GM18499 (cell line): ENCODE measurements at regions not wholly inside any gene's neighbourhood (a gene's known extent, or its start where the extent isn't known, plus 50 kb on each side); places are given as distances from the start of the nearest gene placed in this dataset.
"Not testable (repeated sequence)": the region's sequence is repeated elsewhere in the genome, so short reads cannot be mapped to it uniquely, and the experiment has no call there.

Experiments used
- ATAC-seq: cut with Tn5 transposase; IDR thresholded peaks from one replicate; pipeline ENCODE4 v1.9.1; 2021; ENCODE audit warnings: moderate number of reproducible peaks; ENCODE audit not compliant: insufficient read depth, unreplicated experiment

DNA sequence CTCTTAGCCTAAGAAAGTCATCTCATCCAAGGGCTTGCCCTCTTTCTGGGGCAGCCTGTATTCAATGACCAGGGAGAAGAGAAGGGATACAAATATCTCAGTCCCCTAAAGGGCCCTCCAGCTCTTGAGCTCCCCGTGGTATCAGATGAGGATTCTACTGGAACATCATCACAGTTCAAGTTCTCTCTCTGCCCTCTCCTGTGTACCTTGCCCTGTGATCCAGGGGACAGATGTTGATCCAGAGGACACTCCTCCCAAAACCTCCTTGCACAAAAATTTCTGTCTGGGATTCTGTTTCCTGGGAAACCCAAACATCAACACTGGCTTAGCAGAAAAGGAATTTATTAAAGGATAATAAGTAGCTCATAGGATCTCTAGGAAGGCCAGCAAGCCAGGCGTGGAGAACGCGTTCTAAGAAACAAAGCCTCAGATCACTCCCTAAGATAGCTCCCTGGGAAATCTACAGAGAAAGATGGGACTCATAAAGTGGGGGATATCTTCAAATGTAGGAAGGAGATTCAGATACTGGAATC is 296.3 kb upstream of the KLF3 start:
- ATAC-seq, result no peak

DNA sequence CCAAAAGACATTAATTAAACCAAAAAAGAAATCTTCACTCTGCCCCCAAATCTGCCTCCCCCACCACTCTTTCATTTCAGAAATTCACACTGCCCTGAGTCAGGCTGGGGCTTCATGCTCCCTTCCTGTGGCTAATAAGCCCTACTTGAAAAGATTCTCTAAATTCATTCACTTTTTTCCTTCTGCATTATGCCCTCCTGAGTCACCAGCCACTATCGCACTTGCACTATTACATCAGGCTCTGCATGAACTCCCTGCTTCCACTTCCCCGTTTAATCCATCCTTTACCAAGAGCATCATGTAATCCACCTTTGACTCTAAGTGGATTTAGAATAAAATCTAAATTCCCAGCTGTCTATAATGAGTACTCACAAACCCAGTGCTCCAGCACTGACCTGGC is 295.4 kb upstream of the KLF3 start:
- no peak for ATAC-seq

DNA sequence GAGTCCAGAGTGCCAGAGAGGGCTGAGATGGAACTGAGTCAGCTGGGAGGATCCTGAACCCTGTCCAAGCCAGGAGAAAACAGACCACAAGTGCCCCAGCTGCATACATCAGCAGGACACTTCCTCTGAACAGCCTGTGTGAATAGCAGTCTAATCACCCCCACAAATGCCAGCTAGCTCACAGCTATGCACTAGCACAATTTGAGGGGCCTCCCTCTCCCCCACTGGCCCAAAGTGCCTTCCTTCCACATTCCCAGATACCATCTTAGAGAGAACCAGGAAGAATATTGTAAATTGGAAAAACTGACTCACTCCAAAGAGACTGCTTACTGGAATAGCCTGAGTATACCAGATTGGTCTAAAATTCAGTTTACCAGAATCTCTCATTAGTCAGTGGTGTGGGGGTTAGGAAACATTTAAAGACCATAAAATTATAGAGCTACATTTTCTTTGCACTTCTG is 292.6 kb upstream of the KLF3 start:
- ATAC-seq, result no peak

DNA sequence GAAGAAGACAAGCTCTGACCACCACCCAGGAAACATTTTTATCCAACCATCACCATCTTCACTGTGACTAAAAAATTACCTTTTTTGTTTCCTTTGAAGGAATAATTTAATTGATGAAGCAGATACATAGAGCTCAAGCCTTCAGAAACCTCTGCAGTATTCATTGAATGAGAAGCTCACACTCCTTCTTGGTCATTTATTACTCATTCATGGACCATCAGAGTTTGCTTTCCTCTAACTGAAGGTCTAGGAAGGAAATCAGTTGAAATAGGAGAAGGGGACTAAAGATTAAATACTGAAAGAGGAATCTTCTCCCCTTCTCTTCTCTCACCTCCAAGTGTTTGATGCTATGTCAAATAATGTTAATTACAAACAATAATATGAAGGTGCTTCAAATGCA is 290.6 kb upstream of the KLF3 start:
- no peak for ATAC-seq

DNA sequence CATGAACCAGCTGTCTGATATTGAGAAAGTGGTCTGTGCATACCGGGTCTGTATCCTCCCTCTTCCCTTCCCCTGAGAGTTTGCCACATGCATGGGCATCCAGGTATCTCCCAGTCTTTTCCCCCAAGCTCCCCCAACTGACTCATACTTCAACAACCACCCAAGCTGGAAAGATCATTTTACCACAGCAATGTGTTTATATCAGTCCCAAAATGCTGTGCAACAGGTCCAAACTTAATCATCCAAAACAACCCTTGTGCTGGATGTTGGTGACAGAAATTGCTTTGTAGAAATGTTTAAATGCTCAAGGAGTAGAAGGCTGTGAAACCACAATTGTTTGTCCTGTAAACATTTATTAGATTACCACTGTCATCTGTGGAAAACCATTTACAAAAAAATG is 286.8 kb upstream of the KLF3 start:
- no peak for ATAC-seq

DNA sequence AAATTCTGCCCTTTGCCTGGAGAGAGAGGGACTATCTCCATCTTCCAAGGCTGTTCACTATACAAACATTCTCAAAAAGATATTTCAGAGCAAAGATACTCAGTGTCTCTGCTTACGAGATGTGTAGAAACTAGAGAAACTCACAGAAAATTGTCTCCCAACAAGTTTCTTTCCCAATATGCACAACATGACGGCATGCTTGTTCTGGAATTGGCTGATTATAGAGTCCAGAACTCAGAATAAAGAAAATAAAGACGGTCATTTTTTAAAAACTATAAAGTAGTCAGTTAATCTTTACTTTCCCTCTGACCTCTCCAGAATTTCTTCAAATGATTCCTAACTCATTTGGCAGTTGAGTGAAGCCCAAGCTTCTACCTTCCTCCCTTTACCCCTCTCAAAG is 285.5 kb upstream of the KLF3 start:
- no peak for ATAC-seq

DNA sequence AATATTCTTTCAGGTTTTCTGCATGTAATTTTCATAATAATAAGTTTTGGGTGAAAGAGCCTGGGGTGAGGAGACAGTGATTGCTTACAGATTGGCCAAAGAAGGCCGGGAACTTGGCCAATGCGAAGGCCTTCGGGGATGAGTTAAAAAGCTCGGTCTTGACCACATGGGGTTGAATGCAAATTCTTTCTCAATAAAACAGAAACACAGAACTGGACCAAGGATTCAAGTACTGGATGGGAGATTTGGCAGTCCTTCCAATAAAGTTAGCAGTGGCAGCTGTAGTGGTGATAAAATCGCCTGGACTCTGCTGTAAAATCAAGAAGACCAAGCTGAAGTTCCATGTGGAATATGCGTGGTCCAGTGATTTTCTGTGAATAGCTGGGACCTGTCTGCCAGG is 282.2 kb upstream of the KLF3 start:
- ATAC-seq, result no peak

DNA sequence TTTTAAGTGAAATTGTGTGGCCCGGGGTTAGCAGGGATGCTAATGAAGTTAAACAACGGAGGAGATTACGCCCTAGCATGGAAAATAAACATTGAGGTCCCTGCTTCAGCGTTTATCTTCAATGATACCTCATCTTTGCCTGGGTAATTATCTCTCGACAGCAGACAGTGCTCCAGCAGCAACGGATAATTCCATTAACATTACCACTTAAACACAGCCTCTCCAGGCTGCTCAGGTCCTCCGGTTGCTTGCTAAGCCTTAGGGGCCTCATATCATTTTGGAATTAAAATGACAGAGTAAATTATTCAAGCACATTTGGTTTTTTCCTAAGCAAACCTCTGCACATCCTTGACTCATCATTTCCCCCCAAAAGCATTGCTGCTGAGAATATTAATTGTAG is 281.5 kb upstream of the KLF3 start:
- no peak for ATAC-seq

DNA sequence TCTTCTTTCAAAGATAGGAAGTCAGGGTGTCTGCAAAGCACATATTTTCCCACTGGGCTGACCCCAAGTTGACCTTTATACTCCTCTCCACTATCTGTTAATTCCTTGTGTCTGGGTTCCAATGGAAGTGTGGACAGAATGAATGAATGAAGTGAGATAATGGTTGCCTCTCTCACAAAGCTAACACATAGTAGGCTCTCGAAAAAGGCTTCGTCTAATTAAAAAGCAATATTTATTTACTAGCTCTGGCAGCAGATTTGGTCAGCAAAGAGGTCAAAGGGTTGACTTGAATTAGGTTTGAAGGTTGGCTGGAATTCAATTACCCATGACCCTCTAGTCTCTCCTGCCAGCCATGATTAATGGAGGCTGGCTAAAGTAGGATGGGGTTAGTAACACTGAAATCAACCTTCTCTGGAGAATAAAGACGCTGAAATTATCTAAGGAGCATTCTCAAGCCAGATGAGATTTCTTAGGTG is 280.3 kb upstream of the KLF3 start:
- no peak for ATAC-seq

DNA sequence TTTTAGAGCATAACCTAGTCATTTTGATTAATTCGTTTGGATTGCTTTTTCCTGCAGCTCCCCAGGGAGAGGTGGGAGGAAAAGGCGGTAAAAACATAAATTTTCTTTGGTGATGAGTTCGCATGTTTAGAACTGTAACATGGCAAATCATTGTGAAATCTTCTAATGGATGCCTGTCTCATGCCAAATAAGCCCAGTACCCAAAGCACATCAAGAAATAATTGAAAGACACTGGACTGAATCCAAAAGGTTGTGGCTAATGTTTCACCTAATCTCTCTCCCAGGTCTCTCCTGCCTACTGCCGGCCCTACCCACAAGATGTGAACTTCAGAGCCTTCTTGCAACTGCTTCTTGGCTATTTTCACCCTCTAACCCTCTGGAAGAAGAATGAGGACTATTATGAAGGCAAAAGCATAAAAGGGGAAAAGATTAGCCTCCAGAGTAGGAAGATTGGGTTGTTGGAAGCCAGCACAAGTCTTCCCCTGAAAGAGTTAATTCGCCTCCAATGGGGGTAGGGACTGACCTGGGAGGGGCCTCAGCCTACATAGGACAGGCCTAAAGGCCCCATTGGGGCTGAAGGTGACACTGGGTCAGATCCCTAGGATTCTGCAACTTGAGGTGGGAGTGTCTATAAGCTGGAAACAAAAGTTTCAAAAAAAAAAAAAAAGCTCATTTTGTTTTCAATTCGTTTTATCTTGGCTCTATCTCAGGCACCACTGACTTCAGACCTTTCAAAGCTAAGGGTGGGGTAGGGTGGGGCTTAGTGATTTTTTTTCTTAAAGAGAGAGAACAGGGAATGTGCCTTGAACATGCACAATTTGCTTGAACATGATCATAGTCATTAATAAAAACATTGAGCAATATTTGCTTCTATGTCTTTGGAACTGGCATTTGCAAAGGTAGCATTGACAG is 278.6 kb upstream of the KLF3 start:
- ATAC-seq, result no peak

DNA sequence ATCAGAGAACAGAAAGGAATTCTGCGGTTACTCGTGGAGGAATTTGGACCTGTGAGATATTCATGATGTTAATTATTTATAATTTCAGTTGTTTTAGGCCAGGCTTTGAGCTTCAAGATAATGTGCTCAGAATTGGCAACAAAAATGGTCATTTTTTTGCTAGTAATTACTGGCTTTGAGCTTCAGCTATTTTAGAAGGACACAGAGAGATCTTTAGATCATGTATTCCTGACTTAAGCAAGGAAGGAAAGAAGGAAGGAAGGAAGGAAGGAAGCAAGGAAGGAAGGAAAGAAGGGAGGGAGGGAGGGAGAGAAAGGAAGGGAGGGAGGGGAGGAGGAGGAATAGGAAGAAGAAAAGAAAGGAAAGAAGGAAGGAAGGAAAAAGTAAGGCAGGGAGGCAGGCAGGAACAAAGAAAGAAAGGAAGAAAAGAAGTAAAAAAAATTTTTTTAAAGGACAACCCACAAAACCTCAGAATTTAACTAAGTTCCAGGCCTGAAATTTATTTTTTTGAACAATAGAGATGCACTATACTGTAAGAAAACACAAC is 277.9 kb upstream of the KLF3 start:
- ATAC-seq, result no peak

DNA sequence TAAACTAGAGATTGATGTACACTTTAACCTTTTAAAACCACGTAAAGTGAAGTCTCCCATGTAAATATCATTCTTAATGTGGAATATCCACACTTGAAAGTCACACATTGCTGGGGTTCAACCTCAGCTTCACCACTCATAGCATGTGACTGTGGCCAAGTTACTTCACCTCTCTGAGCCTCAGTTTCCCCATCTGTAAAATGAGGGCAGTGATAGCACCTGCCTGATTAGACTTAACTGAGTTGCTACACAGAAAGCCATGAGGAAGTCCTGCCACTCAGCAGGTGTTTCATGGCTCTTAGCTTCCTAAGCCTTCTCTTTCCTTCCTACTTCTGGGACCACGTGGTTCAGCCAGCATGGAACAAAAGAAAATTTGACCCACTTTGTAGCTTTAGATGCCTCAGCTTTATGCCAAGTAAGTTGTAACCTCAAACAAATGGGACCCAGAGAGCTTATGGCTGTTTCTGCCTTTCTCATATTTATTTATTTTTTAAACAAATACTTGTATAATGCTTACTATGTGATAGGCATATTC is 277.3 kb upstream of the KLF3 start:
- ATAC-seq, result no peak

DNA sequence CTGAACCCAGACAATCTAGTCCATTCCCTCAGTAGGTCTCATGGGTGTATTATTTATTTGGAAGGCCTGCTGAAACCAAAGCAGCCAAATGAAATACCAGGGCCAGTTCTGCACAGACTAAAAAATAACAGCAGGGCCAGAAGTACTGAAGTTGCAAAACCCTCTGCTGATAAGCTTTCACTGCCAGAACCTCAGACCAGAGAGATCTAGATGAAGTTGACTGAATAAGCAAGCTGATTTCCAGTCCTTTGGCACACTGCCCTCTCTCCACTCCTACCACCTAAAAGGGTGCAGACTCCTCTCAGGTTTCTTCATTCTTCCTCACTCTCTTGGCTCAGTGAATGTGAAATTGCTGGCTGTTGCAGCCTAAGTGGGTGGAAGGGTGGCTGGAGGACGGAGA is 276.7 kb upstream of the KLF3 start:
- ATAC-seq, result no peak

DNA sequence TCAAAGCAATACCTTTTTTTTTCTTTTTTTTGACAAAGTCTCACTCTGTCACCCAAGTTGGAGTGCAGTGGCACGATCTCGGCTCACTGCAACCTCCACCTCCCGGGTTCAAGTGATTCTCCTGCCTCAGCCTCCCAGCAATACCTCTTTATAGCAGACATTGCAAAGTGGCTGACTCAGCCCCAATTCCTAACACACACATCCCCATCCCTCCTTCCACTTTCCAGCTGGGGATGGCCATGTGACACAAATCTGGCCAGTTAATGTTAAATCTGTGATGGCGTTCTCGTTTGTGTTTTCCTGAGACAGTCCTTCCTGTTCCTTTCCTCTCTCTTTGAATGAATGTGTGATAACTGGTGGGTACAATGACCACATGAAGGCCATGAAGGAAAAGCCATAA is 276.2 kb upstream of the KLF3 start:
- no peak for ATAC-seq

DNA sequence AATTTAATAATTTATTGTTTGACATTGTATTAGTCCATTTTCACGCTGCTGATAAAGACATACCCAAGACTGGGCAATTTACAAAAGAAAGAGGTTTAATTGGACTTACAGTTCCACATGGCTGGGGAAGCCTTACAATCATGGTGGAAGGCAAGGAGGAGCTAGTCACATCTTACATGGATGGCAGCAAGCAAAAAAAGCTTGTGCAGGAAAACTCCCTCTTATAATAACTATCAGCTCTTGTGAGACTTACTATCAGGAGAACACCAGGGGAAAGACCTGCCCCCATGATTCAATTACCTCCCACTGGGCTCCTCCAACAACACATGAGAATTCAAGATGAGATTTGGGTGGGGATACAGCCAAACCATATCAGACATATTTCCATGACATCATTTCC is 275.1 kb upstream of the KLF3 start:
- not testable (repeated sequence) for ATAC-seq

DNA sequence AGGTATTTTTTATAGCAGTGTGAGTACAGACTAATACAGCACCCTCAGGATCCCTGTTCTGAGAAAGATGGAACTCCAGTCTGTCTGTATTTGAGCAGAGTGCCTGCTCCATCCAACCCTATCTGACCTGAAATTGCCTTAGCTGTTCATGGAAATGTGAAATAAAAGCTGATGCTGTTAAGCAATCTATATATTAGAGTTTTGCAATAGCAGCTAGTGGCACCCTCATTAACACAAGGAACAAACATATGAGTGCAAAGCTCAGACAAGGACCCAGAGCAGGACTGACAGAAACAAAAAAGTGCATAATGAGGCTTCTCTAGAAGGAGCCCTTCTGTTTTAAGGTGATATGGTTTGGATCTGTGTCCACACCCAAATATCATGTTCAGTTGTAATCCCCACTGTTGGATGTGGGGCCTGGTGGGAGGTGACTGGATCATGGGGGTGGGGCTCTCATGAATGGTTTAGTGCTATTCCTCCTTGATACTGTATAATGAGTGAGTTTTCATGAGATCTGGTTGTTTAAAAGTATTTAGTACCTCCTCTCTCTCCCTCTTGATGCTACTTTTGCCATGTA is 272.9 kb upstream of the KLF3 start:
- no peak for ATAC-seq

DNA sequence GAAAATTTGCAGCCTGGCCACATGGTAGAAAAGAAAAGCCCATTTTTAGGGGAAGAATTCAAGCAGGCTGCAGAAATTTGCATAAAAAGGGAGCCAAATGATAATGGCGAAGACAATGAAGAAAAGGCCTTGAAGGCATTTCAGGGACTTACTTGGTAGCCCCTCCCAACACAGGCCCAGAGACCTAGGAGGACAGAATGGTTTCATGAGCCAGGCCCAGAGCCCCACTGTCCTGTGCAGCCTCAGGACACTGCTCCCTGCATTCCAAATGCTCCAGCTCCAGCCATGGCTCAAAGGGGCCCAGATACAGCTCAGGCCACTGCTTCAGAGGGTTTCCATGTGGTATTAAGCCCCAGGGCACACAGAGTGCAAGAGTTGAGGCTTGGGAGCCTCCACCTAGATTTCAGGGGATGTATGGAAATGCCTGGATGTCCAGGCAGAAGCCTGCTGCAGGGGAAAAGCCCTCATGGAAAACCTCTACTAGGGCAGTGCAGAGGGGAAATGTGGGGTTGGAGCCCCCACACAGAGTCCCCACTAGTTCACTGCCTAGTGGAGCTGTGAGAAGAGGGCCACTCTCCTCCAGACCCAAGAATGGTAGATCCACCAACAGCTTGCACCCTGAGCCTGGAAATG is 271.7 kb upstream of the KLF3 start:
- ATAC-seq, result no peak

DNA sequence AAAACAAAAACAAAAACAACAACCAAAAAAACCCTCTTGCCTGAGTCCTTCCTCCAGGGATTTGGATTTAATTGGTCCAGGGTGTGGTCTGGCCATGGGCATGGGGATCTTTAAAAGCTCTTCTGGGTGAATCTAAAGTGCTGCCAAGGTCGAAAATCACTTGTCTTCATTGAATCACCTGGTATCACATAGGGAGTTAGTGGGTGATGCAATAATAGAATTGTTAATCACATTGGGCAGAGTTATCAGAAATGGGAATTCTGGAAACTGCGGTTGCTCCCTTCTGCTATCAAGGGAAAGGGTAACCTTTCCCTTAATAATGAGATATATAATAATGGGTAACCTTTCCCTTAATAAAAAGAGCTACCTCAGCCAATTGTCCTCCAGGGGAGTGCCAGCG is 267.9 kb upstream of the KLF3 start:
- no peak for ATAC-seq

DNA sequence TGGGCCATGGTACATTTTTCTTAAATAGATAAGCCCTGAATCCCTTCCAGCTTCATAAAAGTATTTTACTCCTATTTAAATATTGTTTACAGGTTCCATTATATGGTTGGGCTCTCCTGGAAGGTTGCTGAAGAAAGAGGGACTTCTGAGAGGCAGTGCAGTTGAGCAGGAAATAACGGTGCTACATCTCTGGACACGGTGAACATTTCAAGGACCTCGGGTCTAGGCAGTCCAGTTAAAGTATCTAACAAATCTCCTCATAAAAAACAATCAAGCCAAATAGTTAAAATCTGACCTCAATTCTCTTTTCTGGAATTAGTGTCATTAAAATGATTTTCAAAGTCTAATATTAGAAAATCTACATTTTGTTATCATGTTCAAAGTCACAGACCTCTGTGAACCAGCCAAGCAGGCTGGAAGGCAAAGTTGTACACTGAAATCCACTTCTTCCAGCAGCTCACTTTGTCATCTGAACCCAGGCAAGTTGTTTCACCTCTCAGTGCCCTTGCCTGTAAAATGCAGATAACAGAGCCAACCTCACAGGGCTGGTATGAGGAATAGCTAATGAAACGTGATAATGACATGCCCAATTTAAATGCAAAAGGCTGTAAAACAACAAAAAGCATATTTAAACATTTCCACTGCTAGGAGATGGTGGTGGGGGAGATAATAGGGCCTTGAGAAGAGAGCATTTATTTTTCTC is 267.0 kb upstream of the KLF3 start:
- no peak for ATAC-seq

DNA sequence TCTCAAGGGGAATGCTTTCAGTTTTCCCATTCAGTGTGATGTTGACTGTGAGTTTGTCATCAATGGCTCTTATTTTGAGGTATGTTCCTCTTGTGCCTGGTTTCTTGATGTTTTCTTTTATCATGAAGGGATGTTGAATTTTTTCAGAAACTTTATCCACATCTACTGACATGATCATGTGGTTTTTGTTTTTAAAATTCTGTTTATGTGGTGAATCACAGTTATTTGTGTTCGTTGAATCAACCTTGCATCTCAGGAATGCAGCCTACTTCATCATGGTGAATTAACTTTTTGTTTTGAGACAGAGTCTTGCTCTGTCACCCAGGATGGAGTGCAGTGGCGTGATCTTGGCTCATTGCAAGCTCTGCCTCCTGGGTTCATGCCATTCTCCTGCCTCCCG is 263.1 kb upstream of the KLF3 start:
- ATAC-seq, result no peak
